Motor neuron (in vitro differentiated cells): ENCODE measurements at regions not wholly inside any gene's neighbourhood (a gene's known extent, or its start where the extent isn't known, plus 50 kb on each side); places are given as distances from the start of the nearest gene placed in this dataset.

Experiments used
- ATAC-seq, 8 experiments: fragments of 200-7000 bp; cut with Tn5 transposase; replicated peaks in 6 of 8; 2 replicates each; pipeline ENCODE4 v1.8.0; 2021; ENCODE audit warnings: mild to moderate bottlenecking in 8 of 8, moderate library complexity in 8 of 8
- H3K27ac ChIP-seq, 2 donors: fragments of 250-450 bp; sonication (Bioruptor Pico); 2 replicates each; pipeline ENCODE4 v1.9.0; 2021; ENCODE audit warnings: antibody characterized with exemption in 2 of 2, mild to moderate bottlenecking in 2 of 2, moderate library complexity in 1 of 2
- H3K4me1 ChIP-seq, 2 donors: fragments of 250-450 bp; sonication (Bioruptor Pico); replicated peaks in 1 of 2; 2 replicates each; pipeline ENCODE4 v1.6.1; 2021; ENCODE audit warnings: antibody characterized with exemption in 2 of 2, mild to moderate bottlenecking in 2 of 2, moderate library complexity in 1 of 2
- H3K4me3 ChIP-seq, 5 donors: fragments of 250-450 bp; sonication (Bioruptor Pico); 2 replicates each; pipeline ENCODE4 v1.9.0; 2021; ENCODE audit warnings: antibody characterized with exemption in 5 of 5, mild to moderate bottlenecking in 5 of 5, moderate library complexity in 4 of 5
- WGBS, 10 experiments: fragments of 450-650 bp; shearing (Covaris generic); methylation state at CpG; one replicate each; pipeline ENCODE4 v1.0.0; 2022; 5-methylcytosine and 5-hydroxymethylcytosine counted together
- in situ Hi-C, 9 experiments: fragments of 400-800 bp; cut with MboI; loops; one replicate each; pipeline ENCODE4 v1.15.0; 2021; ENCODE audit warnings: low sequenced_read_pairs in 9 of 9, low pct_unique_long_range_greater_than_20kb in 2 of 9; ENCODE audit not compliant: unreplicated experiment in 9 of 9

DNA sequence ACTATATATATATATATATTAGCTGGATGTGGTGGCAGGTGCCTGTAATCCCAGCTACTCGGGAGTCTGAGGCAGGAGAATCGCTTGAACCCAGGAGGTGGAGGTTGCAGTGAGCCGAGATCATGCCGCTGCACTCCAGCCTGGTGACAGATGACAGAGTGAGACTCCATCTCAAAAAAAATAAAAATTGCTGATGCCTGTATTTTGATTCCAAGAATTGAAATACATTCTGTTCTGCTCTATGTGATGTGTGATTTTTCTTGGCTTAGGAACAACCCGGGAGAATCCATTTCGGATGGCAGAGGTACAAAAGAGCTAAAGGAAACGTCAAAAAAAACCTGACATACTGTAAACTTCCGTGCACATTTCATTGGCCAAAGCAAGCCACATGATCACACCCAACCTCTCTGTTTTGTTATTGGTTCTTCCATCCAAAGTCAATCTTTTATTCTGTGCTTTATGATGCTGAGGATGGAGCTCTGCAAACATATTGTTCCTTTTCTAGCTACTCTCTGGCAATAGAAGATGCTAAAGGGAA lies 478.1 kb upstream of the MAP2 start:
- no peak for ATAC-seq
- no peaks in the 10 kb centered on the region for H3K4me1 ChIP-seq
- WGBS, 10 experiments = 0 to 85% (median 57%) methylated on average over 1 to 8 of the region's 8 CpGs; no CpG with 5 or more reads in 1 of the 10 experiments
- in situ Hi-C loops = no loop called here
- no peak overlapping the region for H3K27ac ChIP-seq
- no peak overlapping the region for H3K4me3 ChIP-seq

DNA sequence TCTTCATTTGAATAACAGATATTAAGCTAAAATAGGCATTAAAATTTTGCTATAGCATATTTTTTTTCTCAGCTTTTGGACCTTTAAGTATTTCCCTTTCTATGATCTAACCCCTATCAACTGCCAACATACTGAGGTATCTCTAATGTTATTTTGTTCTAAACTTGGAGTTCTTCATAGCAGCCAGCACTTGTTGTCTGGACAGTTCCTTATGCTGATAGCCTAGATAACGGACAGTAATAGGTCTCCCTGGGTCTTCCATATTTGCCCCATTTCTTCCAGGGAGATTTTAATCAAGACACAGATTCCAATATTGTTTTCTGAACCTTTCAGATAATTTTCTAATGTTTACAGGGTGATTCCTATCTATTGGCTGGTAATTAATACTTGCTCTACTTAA lies 475.8 kb upstream of the MAP2 start:
- in situ Hi-C loops = no loop called here
- ATAC-seq = no peak
- Histone ChIP-seq H3K27ac (no peak overlapping the region), H3K4me3 (no peak overlapping the region), H3K4me1 (no peaks in the 10 kb centered on the region)
- 0 to 100% (median 80%) methylated on average over 1 of the region's 1 CpG; no CpG with 5 or more reads in 1 of the 10 experiments for WGBS, 10 experiments

DNA sequence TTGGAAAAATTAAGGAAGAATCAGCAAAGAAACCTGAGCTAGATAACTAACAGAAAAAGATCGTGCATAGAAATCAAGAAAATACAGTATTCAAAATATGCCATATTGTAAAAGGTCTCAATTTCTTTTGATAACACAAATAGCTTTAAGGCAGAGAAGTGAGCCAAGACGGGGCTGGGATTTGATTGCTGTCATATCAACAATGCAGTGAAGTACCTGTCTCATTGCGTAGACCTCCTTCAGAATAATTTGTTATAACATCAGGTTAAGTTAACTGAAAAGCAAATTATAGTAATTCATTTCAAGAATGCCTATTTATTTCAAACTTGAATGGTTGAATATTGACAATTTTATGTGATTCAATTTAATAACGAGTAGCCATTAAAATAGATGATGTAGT lies 453.8 kb upstream of the MAP2 start:
- in situ Hi-C loops = no loop called here
- no peak for ATAC-seq
- Histone ChIP-seq H3K4me1 (no peaks in the 10 kb centered on the region), H3K4me3 (no peak overlapping the region), H3K27ac (no peak overlapping the region)
- 10 to 96% (median 85%) methylated on average over 2 to 4 of the region's 4 CpGs for WGBS, 10 experiments

GRCh38 chr2:208977582-208977981 lies 446.3 kb upstream of the MAP2 start:
- 14 to 80% (median 35%) methylated on average over 1 to 2 of the region's 2 CpGs; no CpG with 5 or more reads in 3 of the 10 experiments for WGBS, 10 experiments
- H3K4me3 ChIP-seq = no peak overlapping the region
- ATAC-seq = no peak
- no peak overlapping the region for H3K27ac ChIP-seq
- no peaks in the 10 kb centered on the region for H3K4me1 ChIP-seq
- in situ Hi-C loops = no loop called here

- in situ Hi-C loops = no loop called here
- no peak overlapping the region for H3K27ac ChIP-seq
- ATAC-seq = no peak
- no peaks in the 10 kb centered on the region for H3K4me1 ChIP-seq
- no peak overlapping the region for H3K4me3 ChIP-seq
These were observed 444.9 kb upstream of the MAP2 start for GRCh38 chr2:208978946-208979345.

DNA sequence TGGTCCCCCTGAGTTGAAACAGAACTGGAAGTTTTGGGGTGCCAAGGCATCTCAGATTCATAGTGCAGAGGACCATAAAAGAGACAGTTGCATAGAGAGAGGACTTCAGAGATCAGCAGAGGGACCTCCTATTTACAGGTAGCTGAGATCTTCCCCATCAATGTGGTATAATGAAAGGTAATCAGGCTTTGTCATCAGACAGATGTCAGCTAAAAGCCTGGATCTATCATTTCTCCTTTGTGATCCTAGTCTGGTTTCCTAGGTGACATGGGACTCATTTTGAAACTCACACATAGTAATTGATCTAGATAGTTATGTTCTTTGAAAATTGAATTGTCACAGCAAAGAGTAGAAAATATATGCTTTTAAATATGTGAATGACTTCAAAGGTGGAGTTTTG lies 443.5 kb upstream of the MAP2 start:
- no peak for ATAC-seq
- H3K4me3 ChIP-seq = no peak overlapping the region
- in situ Hi-C loops = no loop called here
- no peak overlapping the region for H3K27ac ChIP-seq
- H3K4me1 ChIP-seq = no peaks in the 10 kb centered on the region

- Histone ChIP-seq H3K4me1 (no peaks in the 10 kb centered on the region), H3K4me3 (no peak overlapping the region), H3K27ac (no peak overlapping the region)
- in situ Hi-C loops = no loop called here
- 14 to 100% (median 93%) methylated on average over 1 to 3 of the region's 3 CpGs; no CpG with 5 or more reads in 1 of the 10 experiments for WGBS, 10 experiments
- ATAC-seq = no peak
These were observed 441.0 kb upstream of the MAP2 start for GRCh38 chr2:208982831-208983230.

DNA sequence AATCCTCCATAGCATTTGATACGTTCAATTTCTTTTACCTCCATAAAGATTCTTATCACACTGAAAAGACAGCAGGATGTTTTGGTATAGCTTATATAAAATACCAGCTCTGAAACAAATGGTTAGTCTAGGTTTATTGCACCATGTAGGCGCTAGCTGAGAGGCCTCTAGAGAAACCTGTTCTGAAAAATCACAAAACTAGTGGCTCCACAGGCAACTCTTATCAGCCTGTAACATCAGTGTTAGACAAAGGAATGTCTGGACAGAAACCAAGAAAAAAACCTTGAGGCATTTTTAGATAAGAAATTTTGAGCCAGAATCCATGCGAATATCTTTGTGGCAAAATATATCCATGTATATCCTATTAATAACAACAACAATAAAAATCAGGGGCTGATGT lies 440.4 kb upstream of the MAP2 start:
- no peak overlapping the region for H3K27ac ChIP-seq
- no peaks in the 10 kb centered on the region for H3K4me1 ChIP-seq
- ATAC-seq = no peak
- no peak overlapping the region for H3K4me3 ChIP-seq
- in situ Hi-C loops = no loop called here
- 29 to 100% (median 92%) methylated on average over 1 to 3 of the region's 3 CpGs for WGBS, 10 experiments

DNA sequence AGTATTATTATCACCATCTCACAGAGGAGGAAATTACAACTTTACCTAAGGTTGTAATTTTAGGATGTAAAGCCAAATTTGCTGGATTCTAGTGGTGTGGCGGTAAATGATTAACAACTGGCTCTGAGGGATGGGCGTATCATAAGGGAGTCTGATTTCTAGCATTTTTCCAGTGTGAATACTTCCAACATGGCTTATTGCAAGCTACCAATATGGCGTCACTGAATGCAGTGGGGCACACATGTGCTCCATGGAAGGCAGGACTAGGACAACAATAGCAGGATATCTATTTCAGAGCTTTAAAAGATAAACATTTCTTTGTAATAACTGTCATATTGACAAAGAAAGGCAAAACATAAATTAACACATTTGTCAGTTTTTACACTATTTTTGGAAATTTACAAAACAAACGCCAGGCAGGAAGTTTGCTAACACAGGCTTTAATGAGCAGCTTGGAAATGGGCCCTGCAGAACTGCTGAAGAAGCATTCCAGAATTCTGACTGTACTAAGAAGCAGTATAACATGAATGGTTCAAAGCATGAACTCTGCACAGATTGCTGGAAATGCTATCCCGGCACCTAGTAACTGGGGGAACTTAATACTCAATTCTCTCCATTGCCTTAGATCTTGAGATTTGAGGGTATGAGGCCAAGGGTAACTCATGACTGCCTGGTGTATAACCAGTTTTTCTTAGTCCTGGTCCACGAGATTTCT lies 439.3 kb upstream of the MAP2 start:
- Histone ChIP-seq H3K27ac (no peak overlapping the region), H3K4me1 (no peaks in the 10 kb centered on the region), H3K4me3 (no peak overlapping the region)
- ATAC-seq = no peak
- WGBS, 10 experiments = 0 to 100% (median 91%) methylated on average over 1 to 6 of the region's 6 CpGs; no CpG with 5 or more reads in 1 of the 10 experiments
- in situ Hi-C loops = no loop called here

DNA sequence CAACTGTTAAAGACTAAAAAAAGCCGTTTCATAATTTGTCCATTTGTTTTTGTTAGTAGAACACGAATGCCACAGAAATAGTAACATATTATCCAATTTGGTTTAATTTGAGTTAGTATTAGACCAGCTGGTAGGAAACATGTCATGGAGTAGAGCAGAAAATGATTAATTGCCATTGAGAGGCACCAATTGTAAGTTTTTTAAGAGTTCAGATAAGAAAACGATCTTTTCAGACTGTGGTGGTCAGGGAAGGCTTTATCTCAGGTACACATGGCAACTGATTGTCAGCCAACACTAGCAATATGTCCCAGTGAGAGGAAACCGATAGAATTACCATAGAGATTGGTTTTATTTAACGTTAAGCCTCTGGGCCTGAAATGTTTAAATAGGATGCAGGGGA lies 438.2 kb upstream of the MAP2 start:
- in situ Hi-C loops = no loop called here
- 0 to 95% (median 86%) methylated on average over 2 to 5 of the region's 5 CpGs for WGBS, 10 experiments
- Histone ChIP-seq H3K27ac (no peak overlapping the region), H3K4me3 (no peak overlapping the region), H3K4me1 (peaks cover 0 to 3% of the 10 kb centered on the region in 2 donors)
- no peak for ATAC-seq

- ATAC-seq = no peak
- WGBS, 10 experiments = 8 to 100% (median 89%) methylated on average over 1 to 3 of the region's 3 CpGs; no CpG with 5 or more reads in 4 of the 10 experiments
- peaks cover 0 to 3% of the 10 kb centered on the region in 2 donors for H3K4me1 ChIP-seq
- in situ Hi-C loops = no loop called here
- H3K4me3 ChIP-seq = no peak overlapping the region
- H3K27ac ChIP-seq = no peak overlapping the region
These were observed 433.1 kb upstream of the MAP2 start for GRCh38 chr2:208990716-208991115.

DNA sequence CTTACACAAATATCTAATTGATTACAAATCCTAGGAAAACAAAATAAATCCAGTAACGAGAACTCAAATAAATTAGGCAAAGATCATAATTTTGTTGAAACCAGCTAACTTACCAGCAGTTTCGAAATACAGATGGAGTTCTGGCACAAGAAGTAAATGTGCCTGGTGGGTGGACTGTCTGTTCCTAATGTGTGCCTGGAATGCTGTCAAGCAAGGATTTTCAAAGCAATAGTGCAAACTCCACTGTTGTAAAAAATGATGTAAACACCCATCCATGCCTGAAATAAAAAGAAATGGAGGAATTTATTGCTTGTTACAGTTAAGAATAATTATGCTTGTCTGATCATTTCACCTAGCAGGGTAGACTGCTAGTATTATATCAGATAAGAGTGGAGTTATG lies 423.9 kb upstream of the MAP2 start:
- Histone ChIP-seq H3K4me3 (no peak overlapping the region), H3K4me1 (no peaks in the 10 kb centered on the region), H3K27ac (no peak overlapping the region)
- in situ Hi-C loops = no loop called here
- ATAC-seq = no peak
- WGBS, 10 experiments = 0 to 83% (median 60%) methylated on average over 1 to 2 of the region's 2 CpGs; no CpG with 5 or more reads in 1 of the 10 experiments

DNA sequence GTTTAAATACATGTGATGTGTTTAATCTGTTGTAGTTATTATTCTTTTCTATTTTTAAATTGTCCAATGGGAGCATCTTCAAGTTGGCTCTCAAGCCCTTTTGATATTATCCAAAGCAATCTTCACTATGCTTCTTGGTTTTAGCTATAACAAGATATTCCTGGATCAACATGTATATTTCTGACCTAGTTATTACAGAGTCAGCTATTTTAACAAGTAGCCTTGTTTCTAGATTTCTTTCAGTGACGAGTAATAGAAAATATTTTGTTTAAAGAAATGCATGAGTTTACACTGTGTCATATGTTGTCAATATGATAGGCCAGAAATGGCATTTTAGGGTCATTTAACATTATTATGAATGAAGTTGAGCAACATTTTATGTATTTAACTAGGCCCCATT lies 421.8 kb upstream of the MAP2 start:
- H3K27ac ChIP-seq = no peak overlapping the region
- in situ Hi-C loops = no loop called here
- H3K4me1 ChIP-seq = no peaks in the 10 kb centered on the region
- 0 to 100% (median 67%) methylated on average over 1 of the region's 1 CpG; no CpG with 5 or more reads in 3 of the 10 experiments for WGBS, 10 experiments
- H3K4me3 ChIP-seq = no peak overlapping the region
- no peak for ATAC-seq

DNA sequence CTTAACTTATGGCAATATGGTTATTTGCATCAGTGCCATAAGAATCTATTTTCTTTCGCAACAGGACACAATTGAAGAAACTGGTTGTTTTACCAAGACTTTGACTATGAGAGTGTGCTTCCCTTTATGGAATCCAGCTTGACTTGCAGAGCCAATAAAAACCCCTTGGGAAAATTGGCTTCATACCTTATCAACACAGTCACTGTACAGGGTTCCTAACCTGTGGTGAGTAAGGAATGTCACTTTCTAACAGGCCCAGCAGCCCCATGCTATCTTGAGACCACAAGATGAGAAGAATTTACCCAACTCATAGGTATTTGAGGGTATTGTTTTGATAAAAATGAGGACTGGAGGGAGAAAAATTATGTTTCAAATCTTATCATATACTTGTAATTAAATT lies 418.5 kb upstream of the MAP2 start:
- ATAC-seq = no peak
- H3K4me1 ChIP-seq = no peaks in the 10 kb centered on the region
- 0 to 100% (median 64%) methylated on average over 1 of the region's 1 CpG; no CpG with 5 or more reads in 4 of the 10 experiments for WGBS, 10 experiments
- H3K4me3 ChIP-seq = no peak overlapping the region
- in situ Hi-C loops = no loop called here
- H3K27ac ChIP-seq = no peak overlapping the region
